Spleen (tissue), 11 donors: ENCODE measurements at regions not wholly inside any gene's neighbourhood (a gene's known extent, or its start where the extent isn't known, plus 50 kb on each side); places are given as distances from the start of the nearest gene placed in this dataset.
"Not testable (repeated sequence)": the region's sequence is repeated elsewhere in the genome, so short reads cannot be mapped to it uniquely, and the experiment has no call there.

ENCODE experiments used
- DNase-seq: peaks from one replicate; pipeline ENCODE4 v3.0.0-alpha.2; 2020
- H3K27ac ChIP-seq, 8 donors: fragments of 200-600 bp; sonication (generic) in 7 of 8; 1 replicate in 4 of 8; 2 replicates in 4 of 8; pipeline versions ENCODE4 v1.5.0 to v1.8.0; 2016 to 2021; ENCODE audit warnings: inconsistent platforms in 4 of 8, mild to moderate bottlenecking in 4 of 8, moderate library complexity in 1 of 8
- H3K27me3 ChIP-seq, 7 donors: fragments of 200-600 bp; sonication (generic) in 6 of 7; replicated peaks in 1 of 7; 1 replicate in 4 of 7; 2 replicates in 3 of 7; pipeline versions ENCODE4 v1.5.0 to v1.8.0; 2016 to 2021; ENCODE audit warnings: inconsistent platforms in 3 of 7, mild to moderate bottlenecking in 1 of 7
- H3K36me3 ChIP-seq, 6 donors: fragments of 200-600 bp; sonication (generic) in 5 of 6; 1 replicate in 4 of 6; 2 replicates in 2 of 6; pipeline versions ENCODE4 v1.5.0 to v1.8.0; 2016 to 2021; ENCODE audit warnings: inconsistent platforms in 2 of 6
- H3K4me1 ChIP-seq, 6 donors: fragments of 200-600 bp; sonication (generic) in 5 of 6; 1 replicate in 3 of 6; 2 replicates in 3 of 6; pipeline versions ENCODE4 v1.5.0 to v1.8.0; 2016 to 2021; ENCODE audit warnings: inconsistent platforms in 3 of 6
- H3K4me3 ChIP-seq, 8 donors: fragments of 200-600 bp; sonication (generic) in 7 of 8; 1 replicate in 4 of 8; 2 replicates in 4 of 8; pipeline versions ENCODE4 v1.5.0 to v1.8.0; 2016 to 2021; ENCODE audit warnings: inconsistent platforms in 4 of 8, mild to moderate bottlenecking in 4 of 8, moderate library complexity in 2 of 8
- H3K9me3 ChIP-seq, 8 donors: fragments of 200-600 bp; sonication (generic) in 7 of 8; 1 replicate in 4 of 8; 2 replicates in 4 of 8; pipeline versions ENCODE4 v1.5.0 to v1.8.0; 2016 to 2021; ENCODE audit warnings: inconsistent platforms in 4 of 8
- WGBS, 5 donors: extraction: QIAGEN DNeasy Blood & Tissue Kit in 3 of 5; methylation state at CpG; one replicate each; pipeline versions ENCODE4 v1.1.5 to v1.1.7; 2013 to 2018; 5-methylcytosine and 5-hydroxymethylcytosine counted together
- intact Hi-C: fragments of 100-400 bp; cut with DNase I; formaldehyde crosslinking; loops from one replicate; pipeline ENCODE4 v1.15.0; 2023; ENCODE audit warnings: low total_unique reads
- donor health status: healthy with polysubstance abuse.
- donor health status: DM: no; HTN: no; CAD: no; lungs with moderate emphysema.
- donor health status: DM: no; HTN: no; CAD: no.
- donor health status: Bipolar disorder and iron deficiency.
- donor health status: healthy.
- donor health status: DM: no; HTN: no; CAD: no.
- donor health status: DM: yes; HTN: yes; CAD: no.

- H3K4me3 ChIP-seq, H3K27ac ChIP-seq, H3K4me1 ChIP-seq, intact Hi-C loops, H3K9me3 ChIP-seq, H3K36me3 ChIP-seq, H3K27me3 ChIP-seq: not testable (repeated sequence)
- DNase-seq, result peak; percentile 51
- 79 to 82% (median 80%) methylated on average over 1 of the region's 1 CpG; no CpG with 5 or more reads in 2 of the 5 donors for WGBS, 5 donors
Measured at GRCh38 chr22:11690170-11690569, 3837.8 kb upstream of the OR11H1 start.

GRCh38 chr22:11703588-11703987 lies 3824.4 kb upstream of the OR11H1 start:
- H3K4me3 ChIP-seq, H3K4me1 ChIP-seq, H3K36me3 ChIP-seq, H3K9me3 ChIP-seq, H3K27me3 ChIP-seq, intact Hi-C loops, H3K27ac ChIP-seq: not testable (repeated sequence)
- WGBS, 5 donors, result 50 to 73% (median 66%) methylated on average over 9 to 12 of the region's 14 CpGs
- peak; percentile 32 for DNase-seq

GRCh38 chr22:11706826-11707225 lies 3821.2 kb upstream of the OR11H1 start:
- 81 to 100% (median 84%) methylated on average over 2 to 23 of the region's 35 CpGs; no CpG with 5 or more reads in 1 of the 5 donors for WGBS, 5 donors
- H3K36me3 ChIP-seq, H3K9me3 ChIP-seq, intact Hi-C loops, H3K4me3 ChIP-seq, DNase-seq, H3K27ac ChIP-seq, H3K4me1 ChIP-seq, H3K27me3 ChIP-seq: not testable (repeated sequence)
